Nephron (organoid): ENCODE measurements at regions not wholly inside any gene's neighbourhood (a gene's known extent, or its start where the extent isn't known, plus 50 kb on each side); places are given as distances from the start of the nearest gene placed in this dataset.

Experiments
- H3K27ac Mint-ChIP-seq, 3 experiments: 2 replicates each; pipeline ENCODE4 v1.8.0; 2020; ENCODE audit warnings: mixed read lengths in 3 of 3, mild to moderate bottlenecking in 2 of 3, moderate library complexity in 1 of 3
- H3K27me3 Mint-ChIP-seq: 2 replicates; pipeline ENCODE4 v1.8.0; 2021; ENCODE audit warnings: low read depth, mild to moderate bottlenecking, moderate library complexity, mixed read lengths
- H3K36me3 Mint-ChIP-seq: 2 replicates; pipeline ENCODE4 v1.8.0; 2020; ENCODE audit warnings: low read depth, mixed read lengths
- H3K4me1 Mint-ChIP-seq: 2 replicates; pipeline ENCODE4 v1.8.0; 2020; ENCODE audit warnings: mixed read lengths
- H3K4me3 Mint-ChIP-seq, 3 experiments: 2 replicates each; pipeline ENCODE4 v1.8.0; 2020; ENCODE audit warnings: mild to moderate bottlenecking in 3 of 3, mixed read lengths in 3 of 3, moderate library complexity in 2 of 3
- H3K9me3 Mint-ChIP-seq: 2 replicates; pipeline ENCODE4 v1.8.0; 2020; ENCODE audit warnings: mixed read lengths
- CTCF ChIP-seq, 3 experiments: fragments of 200-600 bp; sonication (generic); IDR thresholded peaks; one replicate each; pipeline ENCODE4 v1.5.0; 2021; ENCODE audit warnings: antibody characterized with exemption in 3 of 3; ENCODE audit not compliant: unreplicated experiment in 3 of 3

GRCh38 chr2:215548714-215549113 is 112.8 kb upstream of the FN1 start:
- H3K9me3 Mint-ChIP-seq, result no peaks in the 10 kb centered on the region
- no peak for TF ChIP-seq CTCF (IDR thresholded peaks at IDR 0.05; ENCODE audit: unreplicated experiment in 3 of 3)

GRCh38 chr2:215542690-215543089 is 106.8 kb upstream of the FN1 start:
- no peak for TF ChIP-seq CTCF (IDR thresholded peaks at IDR 0.05; ENCODE audit: unreplicated experiment in 3 of 3)
- Mint-ChIP-seq H3K27ac (no peak overlapping the region), H3K4me1 (peaks cover 16% of the 10 kb centered on the region), H3K9me3 (no peaks in the 10 kb centered on the region), H3K36me3 (no peaks in the 10 kb centered on the region), H3K4me3 (no peak overlapping the region), H3K27me3 (no peaks in the 10 kb centered on the region)

More at GRCh38 chr2:215548714-215549113, 112.8 kb upstream of the FN1 start:
- Mint-ChIP-seq H3K4me1 (no peaks in the 10 kb centered on the region), H3K27ac (no peak overlapping the region), H3K4me3 (no peak overlapping the region), H3K36me3 (no peaks in the 10 kb centered on the region), H3K27me3 (no peaks in the 10 kb centered on the region)

- Mint-ChIP-seq H3K4me3 (no peak overlapping the region), H3K27me3 (no peaks in the 10 kb centered on the region)
These were observed 104.8 kb upstream of the FN1 start for GRCh38 chr2:215540658-215541057.

GRCh38 chr2:215537611-215538010 is 101.7 kb upstream of the FN1 start:
- H3K4me3 Mint-ChIP-seq, result peak overlapping the region in 1 of 3 experiments; percentile 20
- no peak for TF ChIP-seq CTCF (IDR thresholded peaks at IDR 0.05; ENCODE audit: unreplicated experiment in 3 of 3)
- peak overlapping the region; percentile 78 to 82 (median 81) for H3K27ac Mint-ChIP-seq
- H3K36me3 Mint-ChIP-seq, result no peaks in the 10 kb centered on the region
- H3K27me3 Mint-ChIP-seq, result no peaks in the 10 kb centered on the region
- peaks cover 11% of the 10 kb centered on the region for H3K9me3 Mint-ChIP-seq
- peaks cover 37% of the 10 kb centered on the region for H3K4me1 Mint-ChIP-seq

More at GRCh38 chr2:215540658-215541057, 104.8 kb upstream of the FN1 start:
- Mint-ChIP-seq H3K27ac (peak overlapping the region in 2 of 3 experiments; percentile 39 to 60), H3K9me3 (no peaks in the 10 kb centered on the region), H3K36me3 (no peaks in the 10 kb centered on the region), H3K4me1 (peaks cover 29% of the 10 kb centered on the region)
- TF ChIP-seq CTCF (IDR thresholded peaks at IDR 0.05; ENCODE audit: unreplicated experiment in 3 of 3), result no peak

GRCh38 chr2:215536510-215536909 is 100.6 kb upstream of the FN1 start:
- H3K4me3 Mint-ChIP-seq, result no peak overlapping the region
- peak overlapping the region in 2 of 3 experiments; percentile 50 to 69 for H3K27ac Mint-ChIP-seq
- peaks cover 11% of the 10 kb centered on the region for H3K9me3 Mint-ChIP-seq
- no peaks in the 10 kb centered on the region for H3K36me3 Mint-ChIP-seq
- H3K27me3 Mint-ChIP-seq, result no peaks in the 10 kb centered on the region
- TF ChIP-seq CTCF (IDR thresholded peaks at IDR 0.05; ENCODE audit: unreplicated experiment in 3 of 3), result no peak
- H3K4me1 Mint-ChIP-seq, result peaks cover 37% of the 10 kb centered on the region

- no peaks in the 10 kb centered on the region for H3K36me3 Mint-ChIP-seq
- H3K4me1 Mint-ChIP-seq, result peaks cover 36% of the 10 kb centered on the region
These were observed 99.9 kb upstream of the FN1 start for GRCh38 chr2:215535741-215536140.

More at GRCh38 chr2:215535741-215536140, 99.9 kb upstream of the FN1 start:
- no peak overlapping the region for H3K4me3 Mint-ChIP-seq
- no peak for TF ChIP-seq CTCF (IDR thresholded peaks at IDR 0.05; ENCODE audit: unreplicated experiment in 3 of 3)
- H3K27me3 Mint-ChIP-seq, result no peaks in the 10 kb centered on the region
- H3K27ac Mint-ChIP-seq, result peak overlapping the region in 2 of 3 experiments; percentile 16 to 69
- peaks cover 11% of the 10 kb centered on the region for H3K9me3 Mint-ChIP-seq
